Epithelial cell of proximal tubule (primary cell): ENCODE measurements at regions not wholly inside any gene's neighbourhood (a gene's known extent, or its start where the extent isn't known, plus 50 kb on each side); places are given as distances from the start of the nearest gene placed in this dataset.
A peak's percentile ranks its signal among the peaks of the same experiment; 100 is the strongest.
"Not testable (repeated sequence)": the region's sequence is repeated elsewhere in the genome, so short reads cannot be mapped to it uniquely, and the experiment has no call there.

Experiments used
- DNase-seq: peaks from one replicate; pipeline ENCODE4 v3.0.0-alpha.2; 2011; ENCODE audit warnings: low read depth
- H3K4me3 ChIP-seq: 2 replicates; pipeline ENCODE4 v1.5.1; 2011; ENCODE audit warnings: low read depth, mild to moderate bottlenecking, low read length
- CTCF ChIP-seq: conservative IDR thresholded peaks from 2 replicates; pipeline ENCODE4 v1.5.1; 2012; ENCODE audit warnings: low read depth, mild to moderate bottlenecking, low read length

GRCh38 chr2:88932686-88933085, 241.2 kb downstream of the RPIA start:
- TF ChIP-seq CTCF = no peak
- H3K4me3 ChIP-seq = no peak overlapping the region
- DNase-seq = peak; percentile 35

- DNase-seq = no peak
- TF ChIP-seq CTCF = no peak
Measured at GRCh38 chr2:88933091-88933490, 241.6 kb downstream of the RPIA start.

GRCh38 chr2:88933980-88934379, 242.5 kb downstream of the RPIA start:
- DNase-seq = no peak
- TF ChIP-seq CTCF = peak; percentile 42
- no peak overlapping the region for H3K4me3 ChIP-seq

More at GRCh38 chr2:88933091-88933490, 241.6 kb downstream of the RPIA start:
- no peak overlapping the region for H3K4me3 ChIP-seq

GRCh38 chr2:88941178-88941577, 249.7 kb downstream of the RPIA start:
- DNase-seq, H3K4me3 ChIP-seq: not testable (repeated sequence)
- peak; percentile 69 for TF ChIP-seq CTCF

GRCh38 chr2:88942798-88943197, 251.3 kb downstream of the RPIA start:
- DNase-seq = no peak
- no peak for TF ChIP-seq CTCF
- H3K4me3 ChIP-seq = no peak overlapping the region

GRCh38 chr2:88949336-88949735, 257.9 kb downstream of the RPIA start:
- no peak for TF ChIP-seq CTCF
- no peak for DNase-seq

GRCh38 chr2:88950010-88950409, 258.5 kb downstream of the RPIA start:
- DNase-seq = no peak
- peak; percentile 64 for TF ChIP-seq CTCF
- no peak overlapping the region for H3K4me3 ChIP-seq

More at GRCh38 chr2:88949336-88949735, 257.9 kb downstream of the RPIA start:
- H3K4me3 ChIP-seq = no peak overlapping the region
